Suprapubic skin (tissue), 4 donors: ENCODE measurements at regions not wholly inside any gene's neighbourhood (a gene's known extent, or its start where the extent isn't known, plus 50 kb on each side); places are given as distances from the start of the nearest gene placed in this dataset.

Source experiments
- DNase-seq, 2 donors: peaks; one replicate each; pipeline ENCODE4 v3.0.0-alpha.2; 2019; ENCODE audit warnings: low spot score in 2 of 2
- H3K27ac ChIP-seq: fragments of 200-600 bp; sonication (generic); one replicate; pipeline ENCODE4 v1.5.1; 2019
- H3K27me3 ChIP-seq: fragments of 200-600 bp; sonication (generic); one replicate; pipeline ENCODE4 v1.5.1; 2019
- H3K36me3 ChIP-seq: fragments of 200-600 bp; sonication (generic); one replicate; pipeline ENCODE4 v1.5.1; 2019
- H3K4me1 ChIP-seq: fragments of 200-600 bp; sonication (generic); one replicate; pipeline ENCODE4 v1.5.1; 2019
- H3K4me3 ChIP-seq: fragments of 200-600 bp; sonication (generic); one replicate; pipeline ENCODE4 v1.5.1; 2019; ENCODE audit warnings: mild to moderate bottlenecking
- H3K9me3 ChIP-seq: fragments of 200-600 bp; sonication (generic); one replicate; pipeline ENCODE4 v1.5.1; 2019
- EP300 ChIP-seq: sonication (generic); formaldehyde crosslinking; IDR thresholded peaks from one replicate; pipeline ENCODE4 v1.6.1; 2017; ENCODE audit warnings: antibody characterized with exemption
- POLR2A ChIP-seq, 2 donors: fragments of 450-650 bp; IDR thresholded peaks; one replicate each; pipeline ENCODE4 v1.6.1; 2017; ENCODE audit warnings: antibody characterized with exemption in 2 of 2, mild to moderate bottlenecking in 2 of 2, moderate library complexity in 2 of 2
- POLR2AphosphoS5 ChIP-seq, 3 donors: sonication (generic); formaldehyde crosslinking; IDR thresholded peaks; one replicate each; pipeline ENCODE4 v1.6.1; 2017; ENCODE audit warnings: antibody characterized with exemption in 3 of 3
- WGBS: methylation state at CpG from one replicate; pipeline ENCODE4 v1.1.5; 2018; 5-methylcytosine and 5-hydroxymethylcytosine counted together
- TF ChIP-seq, protein P1 (sequence below), 2 donors: fragments of 200-600 bp in 1 of 2; fragments of 450-650 bp in 1 of 2; sonication (generic) in 1 of 2; IDR thresholded peaks; one replicate each; pipeline ENCODE4 v1.5.1; 2016 to 2019; ENCODE audit warnings: antibody characterized with exemption in 2 of 2, mild to moderate bottlenecking in 1 of 2, moderate library complexity in 1 of 2

DNA sequence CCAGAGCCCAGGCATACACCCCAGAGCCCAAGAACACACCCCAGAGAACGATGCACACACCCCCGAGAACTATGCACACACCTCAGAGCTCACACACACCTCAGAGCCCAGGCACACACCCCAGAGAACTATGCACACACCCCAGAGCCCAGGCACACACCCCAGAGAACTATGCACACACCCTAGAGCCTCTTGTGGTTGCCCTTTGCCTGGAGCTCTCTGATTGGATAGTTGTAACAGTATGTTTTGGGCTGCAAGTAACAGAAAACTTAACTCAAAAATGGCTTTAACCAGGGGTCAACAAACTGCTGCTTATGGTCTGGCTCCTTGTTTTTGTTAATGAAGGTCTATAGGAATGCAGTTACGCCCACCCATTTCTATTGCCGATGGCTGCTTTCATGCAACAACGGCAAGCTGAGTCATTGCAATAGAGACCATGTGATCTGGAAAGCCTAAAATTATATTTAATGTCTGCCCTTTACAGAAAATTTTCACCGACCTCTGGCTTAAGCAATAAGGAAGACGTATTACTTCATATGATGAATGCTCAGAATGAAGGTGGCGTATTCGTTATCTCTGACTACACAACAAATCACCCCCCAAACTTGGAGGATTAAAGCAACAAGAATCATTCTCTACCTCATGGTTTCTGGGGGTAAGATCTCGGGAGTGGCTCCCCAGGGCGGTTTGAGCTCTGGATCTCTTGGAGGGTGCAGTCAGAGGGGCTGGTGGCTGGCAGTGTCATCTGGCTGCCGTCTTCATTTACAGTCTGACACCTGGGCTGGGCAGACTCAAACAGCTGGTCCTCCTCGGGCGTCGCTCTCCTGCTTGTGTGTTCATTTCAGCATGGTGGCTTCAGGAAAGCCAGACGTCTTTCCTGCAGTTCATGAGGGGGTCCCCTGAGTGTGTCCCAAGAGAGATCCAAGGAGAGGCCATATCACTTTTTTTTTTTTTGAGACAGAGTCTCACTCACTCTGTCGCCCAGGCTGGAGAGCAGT, 66.3 kb upstream of the NCOR2 start:
- Histone ChIP-seq H3K36me3 (no peaks in the 10 kb centered on the region), H3K9me3 (no peaks in the 10 kb centered on the region), H3K4me3 (no peak overlapping the region), H3K27ac (no peak overlapping the region), H3K27me3 (no peaks in the 10 kb centered on the region), H3K4me1 (peaks cover 26% of the 10 kb centered on the region)
- TF ChIP-seq POLR2A (IDR thresholded peaks at IDR 0.05) (no peak), EP300 (no peak), POLR2AphosphoS5 (IDR thresholded peaks at IDR 0.05) (no peak)
- TF ChIP-seq, protein P1, sequence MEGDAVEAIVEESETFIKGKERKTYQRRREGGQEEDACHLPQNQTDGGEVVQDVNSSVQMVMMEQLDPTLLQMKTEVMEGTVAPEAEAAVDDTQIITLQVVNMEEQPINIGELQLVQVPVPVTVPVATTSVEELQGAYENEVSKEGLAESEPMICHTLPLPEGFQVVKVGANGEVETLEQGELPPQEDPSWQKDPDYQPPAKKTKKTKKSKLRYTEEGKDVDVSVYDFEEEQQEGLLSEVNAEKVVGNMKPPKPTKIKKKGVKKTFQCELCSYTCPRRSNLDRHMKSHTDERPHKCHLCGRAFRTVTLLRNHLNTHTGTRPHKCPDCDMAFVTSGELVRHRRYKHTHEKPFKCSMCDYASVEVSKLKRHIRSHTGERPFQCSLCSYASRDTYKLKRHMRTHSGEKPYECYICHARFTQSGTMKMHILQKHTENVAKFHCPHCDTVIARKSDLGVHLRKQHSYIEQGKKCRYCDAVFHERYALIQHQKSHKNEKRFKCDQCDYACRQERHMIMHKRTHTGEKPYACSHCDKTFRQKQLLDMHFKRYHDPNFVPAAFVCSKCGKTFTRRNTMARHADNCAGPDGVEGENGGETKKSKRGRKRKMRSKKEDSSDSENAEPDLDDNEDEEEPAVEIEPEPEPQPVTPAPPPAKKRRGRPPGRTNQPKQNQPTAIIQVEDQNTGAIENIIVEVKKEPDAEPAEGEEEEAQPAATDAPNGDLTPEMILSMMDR (IDR thresholded peaks at IDR 0.05) = no peak
- WGBS = 69% methylated on average over 17 of the region's 17 CpGs
- DNase-seq = no peak

DNA sequence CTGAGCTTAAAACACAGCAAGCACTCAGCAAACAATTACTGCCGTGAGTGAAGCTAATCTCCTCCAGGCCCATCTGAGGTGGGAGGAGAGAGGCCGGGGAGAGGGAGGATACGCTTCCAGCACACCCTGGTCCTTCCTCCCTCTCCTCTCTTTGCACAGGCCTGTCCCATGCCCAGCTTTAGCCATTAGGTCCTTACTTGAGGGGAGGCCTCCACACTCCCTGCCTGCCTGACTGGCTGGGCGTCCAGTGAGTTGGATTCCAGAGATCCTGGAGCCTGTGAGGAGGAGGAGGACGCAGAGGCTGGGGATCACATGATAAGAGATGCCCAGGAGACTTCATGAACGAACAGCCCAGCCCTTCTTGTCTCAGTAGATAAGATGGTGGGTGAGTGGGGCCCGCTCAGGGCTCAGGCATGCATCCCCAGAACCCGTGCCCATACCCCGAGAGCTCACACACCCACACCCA, 65.1 kb upstream of the NCOR2 start:
- H3K9me3 ChIP-seq = no peaks in the 10 kb centered on the region
- 66% methylated on average over 6 of the region's 9 CpGs for WGBS
- H3K27me3 ChIP-seq = no peaks in the 10 kb centered on the region
- no peak for DNase-seq
- no peak overlapping the region for H3K27ac ChIP-seq
- H3K36me3 ChIP-seq = no peaks in the 10 kb centered on the region
- TF ChIP-seq, protein P1 (IDR thresholded peaks at IDR 0.05) = no peak
- TF ChIP-seq POLR2A (IDR thresholded peaks at IDR 0.05) (no peak), EP300 (no peak), POLR2AphosphoS5 (IDR thresholded peaks at IDR 0.05) (no peak)
- peaks cover 28% of the 10 kb centered on the region for H3K4me1 ChIP-seq
- H3K4me3 ChIP-seq = no peak overlapping the region

DNA sequence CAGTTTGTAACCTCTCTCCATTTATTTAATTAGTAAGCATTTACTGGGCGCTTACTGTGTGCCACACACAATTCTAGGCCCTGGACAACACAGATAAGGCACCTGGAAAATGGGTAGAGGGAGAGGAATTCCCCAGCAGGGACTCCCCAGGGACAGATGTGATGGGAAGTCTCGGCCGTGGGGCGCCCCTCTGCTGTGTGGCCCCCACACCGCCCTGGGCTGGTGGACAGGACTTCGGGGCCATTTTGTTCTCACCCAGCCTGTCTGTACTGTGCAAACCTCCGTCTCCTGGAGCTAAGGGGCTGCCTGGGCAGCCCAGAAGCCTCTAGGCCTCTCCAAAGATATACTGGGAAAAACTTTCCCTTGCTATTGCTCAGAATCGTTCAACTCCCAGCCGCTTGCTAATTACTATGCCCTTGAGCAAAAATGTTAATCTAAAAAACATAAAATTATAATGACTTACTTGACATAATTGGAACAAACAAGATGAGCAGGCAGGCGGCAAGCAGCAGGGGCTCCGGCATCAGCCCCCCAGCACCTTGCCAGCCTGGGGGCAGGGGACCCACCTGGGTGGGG, 64.4 kb upstream of the NCOR2 start:
- no peaks in the 10 kb centered on the region for H3K27me3 ChIP-seq
- no peak overlapping the region for H3K4me3 ChIP-seq
- no peak overlapping the region for H3K27ac ChIP-seq
- peaks cover 34% of the 10 kb centered on the region for H3K4me1 ChIP-seq
- H3K9me3 ChIP-seq = no peaks in the 10 kb centered on the region
- WGBS = 50% methylated on average over 11 of the region's 11 CpGs
- no peak for DNase-seq
- no peak for TF ChIP-seq POLR2AphosphoS5 (IDR thresholded peaks at IDR 0.05)
- TF ChIP-seq, protein P1 (IDR thresholded peaks at IDR 0.05) = no peak
- no peak for TF ChIP-seq EP300
- TF ChIP-seq POLR2A (IDR thresholded peaks at IDR 0.05) = no peak
- H3K36me3 ChIP-seq = no peaks in the 10 kb centered on the region

DNA sequence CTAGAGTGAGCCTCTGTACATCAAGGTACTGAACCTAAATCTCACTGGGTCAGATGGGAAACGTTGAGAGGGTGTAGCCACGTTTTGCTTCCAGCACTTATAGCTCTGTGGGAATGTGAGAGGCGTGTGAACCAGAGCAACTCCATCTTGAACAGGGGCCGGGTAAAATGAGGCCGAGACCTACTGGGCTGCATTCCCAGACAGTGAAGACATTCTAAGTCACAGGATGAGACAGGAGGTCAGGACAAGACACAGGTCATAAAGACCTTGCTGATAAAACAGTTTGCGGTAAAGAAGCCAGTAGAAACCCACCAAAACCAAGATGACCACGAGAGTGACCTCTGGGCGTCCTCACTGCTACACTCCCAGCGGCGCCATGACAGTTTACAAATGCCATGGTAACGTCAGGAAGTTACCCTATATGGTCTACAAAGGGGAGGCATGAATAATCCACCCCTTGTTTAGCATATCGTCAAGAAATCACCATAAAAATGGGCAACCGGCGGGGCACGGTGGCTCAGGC, 63.4 kb upstream of the NCOR2 start:
- no peak overlapping the region for H3K4me3 ChIP-seq
- peaks cover 39% of the 10 kb centered on the region for H3K4me1 ChIP-seq
- TF ChIP-seq EP300 (no peak), POLR2AphosphoS5 (IDR thresholded peaks at IDR 0.05) (no peak), POLR2A (IDR thresholded peaks at IDR 0.05) (no peak)
- TF ChIP-seq, protein P1 (IDR thresholded peaks at IDR 0.05) = no peak
- H3K9me3 ChIP-seq = no peaks in the 10 kb centered on the region
- no peaks in the 10 kb centered on the region for H3K36me3 ChIP-seq
- H3K27ac ChIP-seq = no peak overlapping the region
- H3K27me3 ChIP-seq = no peaks in the 10 kb centered on the region
- WGBS = 89% methylated on average over 15 of the region's 15 CpGs
- no peak for DNase-seq
